ENCODE measurements at regions not wholly inside any gene's neighbourhood (a gene's known extent, or its start where the extent isn't known, plus 50 kb on each side); places are given as distances from the start of the nearest gene placed in this dataset.

- TF ChIP-seq EZH2 (IDR thresholded peaks at IDR 0.05; ENCODE audit: low read depth, unreplicated experiment) (no peak), EZH2phosphoT487 (IDR thresholded peaks at IDR 0.05; ENCODE audit: unreplicated experiment) (no peak), CTCF (conservative IDR thresholded peaks at IDR 0.05; ENCODE audit: low read depth in 2 of 2) (no peak), POLR2AphosphoS5 (IDR thresholded peaks at IDR 0.05; ENCODE audit: low read depth) (no peak), CREB1 (CRISPR knock-in tag; IDR thresholded peaks at IDR 0.05; ENCODE audit: low read depth) (no peak), ZNF331 (CRISPR knock-in tag; IDR thresholded peaks at IDR 0.05; ENCODE audit: low read depth) (no peak), ZNF462 (CRISPR knock-in tag; IDR thresholded peaks at IDR 0.05) (no peak), STAT1 (IDR thresholded peaks at IDR 0.05; ENCODE audit: unreplicated experiment) (no peak), REST (IDR thresholded peaks at IDR 0.05; ENCODE audit: unreplicated experiment) (no peak)
Measured at GRCh38 chr14:95407354-95407753, 87.6 kb upstream of the CLMN start.
